Activated naive CD8-positive, alpha-beta T cell treated with anti-CD3 and anti-CD28 coated beads for 36 hours (primary cell): ENCODE measurements at regions not wholly inside any gene's neighbourhood (a gene's known extent, or its start where the extent isn't known, plus 50 kb on each side); places are given as distances from the start of the nearest gene placed in this dataset.

ENCODE experiments used
- DNase-seq: peaks from one replicate; pipeline ENCODE4 v3.0.0; 2021
- H3K27ac Mint-ChIP-seq: one replicate; pipeline ENCODE4 v1.8.0; 2022; ENCODE audit warnings: mild to moderate bottlenecking, moderate library complexity, mixed read lengths
- H3K27me3 Mint-ChIP-seq: one replicate; pipeline ENCODE4 v1.8.0; 2022; ENCODE audit warnings: mild to moderate bottlenecking, mixed read lengths
- H3K36me3 Mint-ChIP-seq: one replicate; pipeline ENCODE4 v1.8.0; 2021; ENCODE audit warnings: mild to moderate bottlenecking, mixed read lengths
- H3K4me1 Mint-ChIP-seq: one replicate; pipeline ENCODE4 v1.8.0; 2021; ENCODE audit warnings: mixed read lengths
- H3K4me3 Mint-ChIP-seq: one replicate; pipeline ENCODE4 v1.8.0; 2022; ENCODE audit warnings: mild to moderate bottlenecking, moderate library complexity, mixed read lengths
- H3K9me3 Mint-ChIP-seq: one replicate; pipeline ENCODE4 v1.8.0; 2022; ENCODE audit warnings: mixed read lengths

GRCh38 chr6:45737331-45738056 lies 278.2 kb downstream of the CLIC5 start:
- Mint-ChIP-seq H3K27me3 (peaks cover 31% of the 10 kb centered on the region), H3K9me3 (peaks cover 2% of the 10 kb centered on the region), H3K36me3 (no peaks in the 10 kb centered on the region), H3K4me1 (peaks cover 52% of the 10 kb centered on the region), H3K27ac (peak overlapping the region; percentile 80), H3K4me3 (no peak overlapping the region)
- peak; percentile 15 for DNase-seq

GRCh38 chr6:45736134-45736533 lies 279.5 kb downstream of the CLIC5 start:
- H3K4me1 Mint-ChIP-seq = peaks cover 40% of the 10 kb centered on the region
- H3K27ac Mint-ChIP-seq = no peak overlapping the region
- peaks cover 2% of the 10 kb centered on the region for H3K9me3 Mint-ChIP-seq
- no peak overlapping the region for H3K4me3 Mint-ChIP-seq
- peaks cover 31% of the 10 kb centered on the region for H3K27me3 Mint-ChIP-seq
- no peaks in the 10 kb centered on the region for H3K36me3 Mint-ChIP-seq
- no peak for DNase-seq

- Mint-ChIP-seq H3K4me1 (peaks cover 24% of the 10 kb centered on the region), H3K27me3 (peaks cover 31% of the 10 kb centered on the region), H3K4me3 (no peak overlapping the region), H3K9me3 (no peaks in the 10 kb centered on the region), H3K36me3 (no peaks in the 10 kb centered on the region), H3K27ac (no peak overlapping the region)
- no peak for DNase-seq
Observed at GRCh38 chr6:45732731-45733130, 282.9 kb downstream of the CLIC5 start.

- no peak overlapping the region for H3K27ac Mint-ChIP-seq
- H3K36me3 Mint-ChIP-seq = no peaks in the 10 kb centered on the region
Observed at GRCh38 chr6:45730232-45730631, 285.4 kb downstream of the CLIC5 start.

DNA sequence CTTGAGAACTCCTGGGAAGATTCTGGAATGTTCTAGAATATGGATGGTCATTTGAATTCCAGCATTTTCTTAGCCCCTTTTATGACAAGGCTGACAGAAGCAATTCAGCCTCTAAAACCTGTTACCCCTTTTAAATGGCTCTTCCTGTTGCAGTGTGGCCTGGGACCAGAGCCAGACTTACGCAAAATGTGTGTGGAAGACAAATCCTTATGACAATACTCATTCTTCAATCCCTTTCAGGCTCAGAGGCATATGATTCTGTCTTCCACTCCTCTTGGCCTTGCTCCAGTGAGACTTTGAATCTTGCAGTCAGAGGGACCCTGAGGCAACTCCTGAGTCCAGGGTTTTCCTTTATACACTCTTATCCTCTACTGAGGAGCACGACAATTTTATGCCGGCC lies 287.0 kb downstream of the CLIC5 start:
- Mint-ChIP-seq H3K36me3 (no peaks in the 10 kb centered on the region), H3K4me1 (peaks cover 3% of the 10 kb centered on the region), H3K4me3 (no peak overlapping the region), H3K27me3 (peaks cover 1% of the 10 kb centered on the region), H3K9me3 (no peaks in the 10 kb centered on the region), H3K27ac (no peak overlapping the region)
- no peak for DNase-seq

More at GRCh38 chr6:45730232-45730631, 285.4 kb downstream of the CLIC5 start:
- no peak overlapping the region for H3K4me3 Mint-ChIP-seq
- no peak for DNase-seq
- H3K9me3 Mint-ChIP-seq = no peaks in the 10 kb centered on the region
- H3K4me1 Mint-ChIP-seq = peaks cover 3% of the 10 kb centered on the region
- H3K27me3 Mint-ChIP-seq = peaks cover 14% of the 10 kb centered on the region

GRCh38 chr6:45727819-45728449 lies 287.7 kb downstream of the CLIC5 start:
- Mint-ChIP-seq H3K27me3 (no peaks in the 10 kb centered on the region), H3K4me3 (no peak overlapping the region), H3K27ac (no peak overlapping the region), H3K4me1 (peaks cover under 1% of the 10 kb centered on the region), H3K36me3 (no peaks in the 10 kb centered on the region), H3K9me3 (peaks cover 1% of the 10 kb centered on the region)
- DNase-seq = no peak

DNA sequence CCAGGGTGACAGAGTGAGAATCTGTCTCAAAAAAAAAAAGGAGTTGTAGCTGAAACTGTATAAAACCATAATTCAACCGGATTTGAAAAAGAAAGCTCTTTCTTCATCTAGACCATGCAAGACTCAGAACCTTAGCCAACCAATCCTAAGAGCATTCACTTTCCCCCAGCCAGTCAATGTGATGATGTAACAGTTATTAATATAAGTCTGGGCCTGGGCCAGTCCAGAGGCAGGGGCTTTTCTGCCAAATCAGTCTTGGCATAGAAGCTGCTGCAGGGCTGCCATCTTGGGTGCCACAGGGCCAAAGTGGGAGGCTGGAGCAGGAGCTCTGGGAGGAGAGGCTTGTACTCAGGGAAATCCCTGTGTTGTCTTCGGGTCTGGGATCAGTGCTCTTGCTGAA lies 288.4 kb downstream of the CLIC5 start:
- H3K27ac Mint-ChIP-seq = no peak overlapping the region
- no peak for DNase-seq
- H3K9me3 Mint-ChIP-seq = peaks cover 4% of the 10 kb centered on the region
- H3K27me3 Mint-ChIP-seq = no peaks in the 10 kb centered on the region
- H3K36me3 Mint-ChIP-seq = no peaks in the 10 kb centered on the region
- no peaks in the 10 kb centered on the region for H3K4me1 Mint-ChIP-seq
- no peak overlapping the region for H3K4me3 Mint-ChIP-seq

DNA sequence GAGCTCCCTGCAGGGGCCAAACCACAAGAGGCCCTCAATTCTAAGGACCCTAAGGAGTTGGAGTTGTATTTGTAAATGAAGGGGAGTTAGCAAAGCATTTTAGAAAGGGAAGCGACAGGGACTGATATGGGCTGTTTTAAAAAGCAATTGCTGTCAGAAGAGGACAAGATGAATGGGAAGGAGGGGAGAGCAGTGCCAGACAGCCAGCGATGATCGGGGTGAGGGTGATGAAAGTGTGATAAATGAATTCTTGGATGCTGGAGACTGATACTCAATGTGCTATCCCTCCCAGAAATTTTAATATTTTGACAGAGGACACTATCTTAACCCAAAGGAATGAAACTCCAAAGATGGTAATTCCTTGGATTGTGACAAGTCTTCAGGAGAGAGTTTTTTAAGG lies 289.2 kb downstream of the CLIC5 start:
- Mint-ChIP-seq H3K4me1 (no peaks in the 10 kb centered on the region), H3K9me3 (peaks cover 4% of the 10 kb centered on the region), H3K27ac (no peak overlapping the region), H3K4me3 (no peak overlapping the region), H3K36me3 (no peaks in the 10 kb centered on the region), H3K27me3 (no peaks in the 10 kb centered on the region)
- no peak for DNase-seq

DNA sequence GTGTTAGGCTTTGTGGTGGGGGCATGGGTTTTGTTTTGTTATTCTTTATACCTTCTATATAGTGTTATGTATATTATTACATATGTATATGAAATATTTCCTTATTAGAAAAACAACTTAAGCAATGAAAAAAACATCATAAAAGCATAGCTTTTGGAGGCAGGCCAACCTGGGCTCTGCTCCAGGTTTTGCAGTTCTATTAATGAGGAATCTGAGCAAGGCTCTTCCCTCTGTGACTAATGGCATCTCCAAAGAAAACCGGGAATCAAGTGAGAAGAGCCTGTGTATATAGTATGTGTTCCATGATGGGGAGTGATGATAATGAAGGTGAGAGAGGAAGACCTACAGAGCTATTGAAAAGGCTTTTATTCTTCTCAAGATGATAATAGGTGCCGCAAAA lies 291.1 kb downstream of the CLIC5 start:
- Mint-ChIP-seq H3K4me3 (no peak overlapping the region), H3K36me3 (no peaks in the 10 kb centered on the region), H3K9me3 (peaks cover 4% of the 10 kb centered on the region), H3K4me1 (no peaks in the 10 kb centered on the region), H3K27me3 (peaks cover 5% of the 10 kb centered on the region), H3K27ac (no peak overlapping the region)
- DNase-seq = no peak

GRCh38 chr6:45724027-45724426 lies 291.6 kb downstream of the CLIC5 start:
- no peaks in the 10 kb centered on the region for H3K4me1 Mint-ChIP-seq

DNA sequence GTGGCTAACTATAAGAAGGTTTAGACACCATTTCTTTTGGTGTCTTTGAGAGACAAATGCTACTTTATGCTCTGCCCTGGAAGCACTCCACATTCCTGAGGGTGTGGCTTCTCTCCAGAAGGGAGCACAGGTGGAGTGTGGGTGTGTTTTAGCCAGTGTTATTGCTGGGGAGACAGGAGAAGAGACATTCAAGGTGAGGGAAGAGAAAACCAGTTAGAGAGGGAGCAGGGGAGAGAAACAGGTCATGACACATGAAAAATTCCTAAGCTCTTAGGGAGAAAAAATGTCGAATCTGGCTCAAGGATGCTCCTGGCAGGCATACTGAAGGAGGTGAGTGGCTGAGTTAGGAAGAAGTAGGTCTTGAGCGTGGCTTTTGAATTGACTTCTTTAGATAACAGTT lies 292.8 kb downstream of the CLIC5 start:
- DNase-seq = no peak
- H3K36me3 Mint-ChIP-seq = no peaks in the 10 kb centered on the region
- H3K4me3 Mint-ChIP-seq = no peak overlapping the region
- H3K4me1 Mint-ChIP-seq = no peaks in the 10 kb centered on the region
- no peak overlapping the region for H3K27ac Mint-ChIP-seq
- H3K9me3 Mint-ChIP-seq = peaks cover 4% of the 10 kb centered on the region
- peaks cover 8% of the 10 kb centered on the region for H3K27me3 Mint-ChIP-seq

More at GRCh38 chr6:45724027-45724426, 291.6 kb downstream of the CLIC5 start:
- DNase-seq = no peak
- Mint-ChIP-seq H3K9me3 (peaks cover 4% of the 10 kb centered on the region), H3K4me3 (no peak overlapping the region), H3K27ac (no peak overlapping the region), H3K36me3 (no peaks in the 10 kb centered on the region), H3K27me3 (peaks cover 8% of the 10 kb centered on the region)

DNA sequence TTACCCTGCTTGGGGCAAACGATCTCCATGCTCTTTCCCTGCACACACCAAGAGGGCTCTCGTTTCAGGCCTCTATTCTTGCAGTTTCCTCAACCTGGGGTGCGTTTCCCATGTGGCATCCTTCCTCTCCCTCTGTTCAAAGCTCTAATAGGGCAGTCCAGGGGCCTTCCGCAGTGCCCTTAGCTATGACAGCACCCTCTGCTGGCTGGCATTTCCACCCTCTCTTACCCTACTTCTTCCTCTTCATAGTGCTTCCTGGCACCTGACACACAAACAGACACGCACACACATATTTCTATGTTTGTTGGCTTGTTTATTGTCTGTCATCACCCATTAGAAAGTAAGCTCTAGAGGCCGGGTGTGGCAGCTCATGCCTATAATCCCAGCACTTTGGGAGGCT lies 294.0 kb downstream of the CLIC5 start:
- no peaks in the 10 kb centered on the region for H3K4me1 Mint-ChIP-seq
- peaks cover 8% of the 10 kb centered on the region for H3K27me3 Mint-ChIP-seq
- H3K4me3 Mint-ChIP-seq = no peak overlapping the region
- H3K9me3 Mint-ChIP-seq = peaks cover 4% of the 10 kb centered on the region
- DNase-seq = no peak
- no peak overlapping the region for H3K27ac Mint-ChIP-seq
- no peaks in the 10 kb centered on the region for H3K36me3 Mint-ChIP-seq

- Mint-ChIP-seq H3K36me3 (no peaks in the 10 kb centered on the region), H3K27ac (no peak overlapping the region), H3K4me1 (peaks cover 16% of the 10 kb centered on the region), H3K27me3 (peaks cover 8% of the 10 kb centered on the region), H3K9me3 (peaks cover 4% of the 10 kb centered on the region), H3K4me3 (no peak overlapping the region)
- no peak for DNase-seq
Observed at GRCh38 chr6:45718871-45719270, 296.8 kb downstream of the CLIC5 start.

DNA sequence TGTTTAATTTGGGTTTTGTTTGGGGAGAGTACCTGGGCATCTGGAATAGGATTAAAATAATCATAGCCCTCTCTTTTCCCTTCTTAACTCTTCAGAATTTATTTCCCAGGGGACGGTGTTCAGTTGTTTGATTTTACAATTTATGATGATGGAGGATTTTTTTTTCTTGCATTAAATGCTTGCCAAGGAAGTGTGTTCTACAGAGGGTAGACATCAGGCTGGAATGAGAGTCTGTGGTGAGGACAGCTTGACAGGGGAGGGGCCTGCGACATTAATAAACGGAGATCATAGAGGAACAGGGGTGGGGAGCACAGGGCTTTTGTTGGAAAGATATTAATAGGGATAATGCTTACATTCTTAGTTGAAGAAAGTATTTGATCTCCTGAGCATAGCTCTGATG lies 297.5 kb downstream of the CLIC5 start:
- no peaks in the 10 kb centered on the region for H3K36me3 Mint-ChIP-seq
- no peak for DNase-seq
- H3K27me3 Mint-ChIP-seq = peaks cover 8% of the 10 kb centered on the region
- H3K27ac Mint-ChIP-seq = no peak overlapping the region
- no peak overlapping the region for H3K4me3 Mint-ChIP-seq
- H3K9me3 Mint-ChIP-seq = peaks cover 4% of the 10 kb centered on the region
- H3K4me1 Mint-ChIP-seq = peaks cover 18% of the 10 kb centered on the region

DNA sequence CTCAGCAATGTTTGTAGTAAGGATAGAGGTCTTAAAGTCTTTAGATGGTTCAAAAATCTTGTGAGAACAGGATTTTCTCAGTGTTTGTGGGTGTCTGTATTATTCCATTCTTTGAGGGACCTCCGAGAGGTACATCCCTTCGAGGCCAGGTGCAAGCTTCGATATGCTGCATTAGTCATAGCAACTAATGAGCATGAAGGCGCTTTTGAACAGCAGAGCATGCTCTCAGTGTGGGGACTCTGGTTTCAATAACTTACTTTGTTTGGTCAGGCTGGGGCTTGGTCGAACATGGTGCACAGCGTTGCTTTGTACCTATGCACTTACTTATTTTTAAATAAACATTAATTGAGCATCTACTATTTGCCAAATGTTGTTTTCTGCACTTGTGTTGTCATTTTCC lies 297.9 kb downstream of the CLIC5 start:
- Mint-ChIP-seq H3K27ac (no peak overlapping the region), H3K36me3 (no peaks in the 10 kb centered on the region), H3K4me1 (peaks cover 20% of the 10 kb centered on the region), H3K27me3 (peaks cover 8% of the 10 kb centered on the region), H3K4me3 (no peak overlapping the region), H3K9me3 (peaks cover 1% of the 10 kb centered on the region)
- no peak for DNase-seq

DNA sequence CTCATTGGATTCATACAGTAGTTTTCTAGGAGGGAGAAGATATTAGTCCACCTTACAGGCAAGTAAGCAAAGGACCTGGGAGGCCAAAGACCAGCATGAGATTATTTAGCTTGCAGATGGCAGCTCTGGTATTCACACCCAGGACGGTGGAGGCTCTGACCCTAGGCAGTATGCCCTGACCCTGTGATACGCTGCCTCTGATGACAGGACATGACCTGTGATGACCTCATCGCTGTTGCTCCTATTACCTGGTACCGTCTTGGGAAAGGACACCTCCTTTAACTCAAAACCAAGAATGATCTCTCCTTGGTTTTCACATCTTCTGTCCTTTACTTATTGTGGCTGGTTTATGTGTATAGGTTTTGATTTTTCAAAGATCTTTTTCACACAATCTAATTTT lies 298.6 kb downstream of the CLIC5 start:
- Mint-ChIP-seq H3K4me1 (peaks cover 24% of the 10 kb centered on the region), H3K9me3 (no peaks in the 10 kb centered on the region), H3K36me3 (no peaks in the 10 kb centered on the region), H3K27me3 (peaks cover 11% of the 10 kb centered on the region), H3K4me3 (no peak overlapping the region), H3K27ac (no peak overlapping the region)
- no peak for DNase-seq
